Neural cell (in vitro differentiated cells): ENCODE measurements at regions not wholly inside any gene's neighbourhood (a gene's known extent, or its start where the extent isn't known, plus 50 kb on each side); places are given as distances from the start of the nearest gene placed in this dataset.
"Not testable (repeated sequence)": the region's sequence is repeated elsewhere in the genome, so short reads cannot be mapped to it uniquely, and the experiment has no call there.

Experiments
- H2AFZ ChIP-seq: fragments of 200-600, 300-800 bp; sonication (generic), shearing (Covaris generic); 2 replicates; pipeline ENCODE4 v1.6.0; 2014; ENCODE audit warnings: low read depth, mild to moderate bottlenecking, antibody characterized with exemption, low read length, moderate library complexity
- H3F3A ChIP-seq: fragments of 200-600 bp; shearing (Covaris generic); 2 replicates; pipeline ENCODE4 v1.6.1; 2016; ENCODE audit warnings: mild to moderate bottlenecking, moderate library complexity, mixed read lengths, antibody characterized with exemption, low read length; ENCODE audit not compliant: insufficient read depth, poor library complexity, severe bottlenecking
- H3K27ac ChIP-seq: fragments of 200-600, 300-800 bp; sonication (generic), shearing (Covaris generic); 2 replicates; pipeline ENCODE4 v1.5.1; 2014; ENCODE audit warnings: mild to moderate bottlenecking, low read length, moderate library complexity
- H3K27me3 ChIP-seq: fragments of 300-800, 200-600 bp; sonication (generic), shearing (Covaris generic); 2 replicates; pipeline ENCODE4 v1.6.0; 2014; ENCODE audit warnings: mild to moderate bottlenecking, low read depth, low read length, moderate library complexity; ENCODE audit not compliant: insufficient read depth
- H3K36me3 ChIP-seq: fragments of 300-800, 200-600 bp; sonication (generic), shearing (Covaris generic); 2 replicates; pipeline ENCODE4 v1.5.1; 2014; ENCODE audit warnings: mild to moderate bottlenecking, antibody characterized with exemption, low read length, moderate library complexity; ENCODE audit not compliant: insufficient read depth
- H3K4me2 ChIP-seq: fragments of 300-800, 200-600 bp; sonication (generic), shearing (Covaris generic); 2 replicates; pipeline ENCODE4 v1.6.0; 2014; ENCODE audit warnings: mild to moderate bottlenecking, low read length
- H3K4me3 ChIP-seq: fragments of 300-800, 200-600 bp; sonication (generic), shearing (Covaris generic); 2 replicates; pipeline ENCODE4 v1.5.1; 2014; ENCODE audit warnings: mild to moderate bottlenecking, low read length, moderate library complexity
- H3K79me2 ChIP-seq: fragments of 200-600 bp; shearing (Covaris generic); replicated peaks from 2 replicates; pipeline ENCODE4 v1.6.0; 2014; ENCODE audit warnings: mild to moderate bottlenecking, low read length, moderate library complexity; ENCODE audit not compliant: insufficient read depth
- H3K9ac ChIP-seq: fragments of 300-800, 200-600 bp; sonication (generic), shearing (Covaris generic); 2 replicates; pipeline ENCODE4 v1.6.1; 2016; ENCODE audit warnings: mild to moderate bottlenecking, low read length, mixed read lengths
- H3K9me2 ChIP-seq: fragments of 200-600 bp; shearing (Covaris generic); 2 replicates; pipeline ENCODE4 v1.6.1; 2016; ENCODE audit warnings: mild to moderate bottlenecking, low read length, mixed read lengths; ENCODE audit not compliant: insufficient read depth
- H3K9me3 ChIP-seq: fragments of 200-600, 300-800 bp; sonication (generic), shearing (Covaris generic); 2 replicates; pipeline ENCODE4 v1.6.1; 2016; ENCODE audit warnings: mild to moderate bottlenecking, mixed run types, low read length, moderate library complexity, mixed read lengths
- H4K20me1 ChIP-seq: fragments of 200-600 bp; shearing (Covaris generic); 2 replicates; pipeline ENCODE4 v1.6.1; 2016; ENCODE audit warnings: mild to moderate bottlenecking, mixed run types; ENCODE audit not compliant: insufficient read depth
- EP300 ChIP-seq: fragments of 450-650 bp; conservative IDR thresholded peaks from 2 replicates; pipeline ENCODE4 v1.6.1; 2014; ENCODE audit warnings: antibody characterized with exemption, mild to moderate bottlenecking, moderate library complexity; ENCODE audit not compliant: poor library complexity, severe bottlenecking
- EZH2 ChIP-seq: fragments of 200-600, 300-800 bp; shearing (Covaris generic), sonication (generic); IDR thresholded peaks from 2 replicates; pipeline ENCODE4 v1.6.1; 2014; ENCODE audit warnings: antibody characterized with exemption, low read length, borderline replicate concordance, mild to moderate bottlenecking; ENCODE audit not compliant: insufficient read depth, poor library complexity, severe bottlenecking
- MXI1 ChIP-seq: fragments of 450-650 bp; conservative IDR thresholded peaks from 2 replicates; pipeline ENCODE4 v1.6.1; 2014; ENCODE audit warnings: antibody characterized with exemption, mild to moderate bottlenecking; ENCODE audit not compliant: poor library complexity, severe bottlenecking
- POLR2AphosphoS5 ChIP-seq: IDR thresholded peaks from 2 replicates; pipeline ENCODE4 v1.6.1; 2012
- RAD21 ChIP-seq: fragments of 450-650 bp; conservative IDR thresholded peaks from 2 replicates; pipeline ENCODE4 v1.6.1; 2014; ENCODE audit warnings: antibody characterized with exemption, mild to moderate bottlenecking, moderate library complexity
- REST ChIP-seq: IDR thresholded peaks from 2 replicates; pipeline ENCODE4 v1.6.1; 2012; ENCODE audit warnings: borderline replicate concordance
- TAF1 ChIP-seq: IDR thresholded peaks from 2 replicates; pipeline ENCODE4 v1.6.1; 2012; ENCODE audit warnings: low read depth

- no peaks in the 10 kb centered on the region for H3K79me2 ChIP-seq
- no peaks in the 10 kb centered on the region for H4K20me1 ChIP-seq
- no peak overlapping the region for H2AFZ ChIP-seq
- no peak overlapping the region for H3K9ac ChIP-seq
- H3K27me3 ChIP-seq, result no peaks in the 10 kb centered on the region
- TF ChIP-seq TAF1, result no peak
- no peak for TF ChIP-seq MXI1
- no peak for TF ChIP-seq EZH2
- TF ChIP-seq EP300, result no peak
- TF ChIP-seq REST, result no peak
- no peaks in the 10 kb centered on the region for H3K36me3 ChIP-seq
- H3K4me2 ChIP-seq, result no peak overlapping the region
- H3F3A ChIP-seq, result no peaks in the 10 kb centered on the region
- no peaks in the 10 kb centered on the region for H3K9me3 ChIP-seq
- no peaks in the 10 kb centered on the region for H3K9me2 ChIP-seq
- H3K27ac ChIP-seq, result no peak overlapping the region
- no peak overlapping the region for H3K4me3 ChIP-seq
These were observed 1309.8 kb upstream of the NRXN1 start for GRCh38 chr2:52341732-52342131.

GRCh38 chr2:52340171-52340570 lies 1308.2 kb upstream of the NRXN1 start:
- H3K27me3 ChIP-seq, result no peaks in the 10 kb centered on the region
- H3K36me3 ChIP-seq, result no peaks in the 10 kb centered on the region
- H4K20me1 ChIP-seq, result no peaks in the 10 kb centered on the region
- no peak overlapping the region for H3K4me3 ChIP-seq
- H3F3A ChIP-seq, result no peaks in the 10 kb centered on the region
- no peak overlapping the region for H3K4me2 ChIP-seq
- TF ChIP-seq EZH2 (no peak), RAD21 (peak; percentile 38)
- H3K79me2 ChIP-seq, result no peaks in the 10 kb centered on the region
- H3K9me3 ChIP-seq, result no peaks in the 10 kb centered on the region
- H3K27ac ChIP-seq, result no peak overlapping the region
- no peak overlapping the region for H3K9ac ChIP-seq
- no peaks in the 10 kb centered on the region for H3K9me2 ChIP-seq
- no peak overlapping the region for H2AFZ ChIP-seq

GRCh38 chr2:52337786-52338185 lies 1305.9 kb upstream of the NRXN1 start:
- H3K36me3 ChIP-seq, H3K9ac ChIP-seq, H3K27ac ChIP-seq, H3K9me3 ChIP-seq, H3K4me2 ChIP-seq, H3F3A ChIP-seq, H3K4me3 ChIP-seq, H4K20me1 ChIP-seq, H3K27me3 ChIP-seq, H2AFZ ChIP-seq, H3K79me2 ChIP-seq, H3K9me2 ChIP-seq: not testable (repeated sequence)

- Histone ChIP-seq H3K9me3 (no peaks in the 10 kb centered on the region), H3K4me2 (no peak overlapping the region), H3K36me3 (no peaks in the 10 kb centered on the region), H3K79me2 (no peaks in the 10 kb centered on the region), H4K20me1 (no peaks in the 10 kb centered on the region), H3K4me3 (no peak overlapping the region), H2AFZ (no peak overlapping the region), H3F3A (no peaks in the 10 kb centered on the region), H3K9me2 (no peaks in the 10 kb centered on the region), H3K9ac (no peak overlapping the region), H3K27ac (no peak overlapping the region), H3K27me3 (no peaks in the 10 kb centered on the region)
- TF ChIP-seq MXI1 (no peak), POLR2AphosphoS5 (no peak), RAD21 (no peak), EZH2 (no peak)
These were observed 1305.0 kb upstream of the NRXN1 start for GRCh38 chr2:52336951-52337350.
